ENCODE measurements at regions not wholly inside any gene's neighbourhood (a gene's known extent, or its start where the extent isn't known, plus 50 kb on each side); places are given as distances from the start of the nearest gene placed in this dataset.

DNA sequence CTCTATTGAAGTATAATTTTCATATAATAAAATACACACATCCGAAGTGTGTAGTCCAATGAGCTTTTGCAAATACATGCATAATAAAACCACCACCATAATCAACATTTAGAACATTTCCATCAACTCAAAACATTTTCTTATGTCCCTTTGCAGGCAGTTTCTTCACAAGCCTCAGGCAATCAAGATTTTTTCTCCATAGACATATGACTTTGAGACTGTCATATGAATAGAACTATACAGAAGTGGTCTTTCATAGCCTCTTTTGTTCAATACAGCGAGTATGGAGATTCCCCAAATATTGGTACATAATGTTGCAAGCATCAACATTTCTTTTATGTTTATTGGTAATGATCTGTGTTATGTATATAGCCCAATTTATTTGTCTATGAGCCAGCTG lies 983.2 kb downstream of the CDH11 start:
- no peaks in the 10 kb centered on the region for H3K79me2 ChIP-seq (ENCODE audit: insufficient read depth, low read length)
- no peak overlapping the region for H3K23ac ChIP-seq (ENCODE audit: insufficient read length, low read depth, low read length)
- H4K20me1 ChIP-seq (ENCODE audit: control insufficient read depth, insufficient read depth, insufficient read length) = no peaks in the 10 kb centered on the region
- H2BK12ac ChIP-seq (ENCODE audit: insufficient read length, low read depth, low read length) = no peak overlapping the region
- WGBS (ENCODE audit: extremely low coverage, insufficient read length, low lambda C conversion rate) = no CpG with 5 or more reads among the region's 2 CpGs
- DNase-seq = no peak
- H2BK5ac ChIP-seq (ENCODE audit: insufficient read length, low read length) = no peak overlapping the region
- no peak overlapping the region for H4K8ac ChIP-seq (replicated peaks; ENCODE audit: insufficient read length, low read depth, low read length)
- TF ChIP-seq, protein P1, sequence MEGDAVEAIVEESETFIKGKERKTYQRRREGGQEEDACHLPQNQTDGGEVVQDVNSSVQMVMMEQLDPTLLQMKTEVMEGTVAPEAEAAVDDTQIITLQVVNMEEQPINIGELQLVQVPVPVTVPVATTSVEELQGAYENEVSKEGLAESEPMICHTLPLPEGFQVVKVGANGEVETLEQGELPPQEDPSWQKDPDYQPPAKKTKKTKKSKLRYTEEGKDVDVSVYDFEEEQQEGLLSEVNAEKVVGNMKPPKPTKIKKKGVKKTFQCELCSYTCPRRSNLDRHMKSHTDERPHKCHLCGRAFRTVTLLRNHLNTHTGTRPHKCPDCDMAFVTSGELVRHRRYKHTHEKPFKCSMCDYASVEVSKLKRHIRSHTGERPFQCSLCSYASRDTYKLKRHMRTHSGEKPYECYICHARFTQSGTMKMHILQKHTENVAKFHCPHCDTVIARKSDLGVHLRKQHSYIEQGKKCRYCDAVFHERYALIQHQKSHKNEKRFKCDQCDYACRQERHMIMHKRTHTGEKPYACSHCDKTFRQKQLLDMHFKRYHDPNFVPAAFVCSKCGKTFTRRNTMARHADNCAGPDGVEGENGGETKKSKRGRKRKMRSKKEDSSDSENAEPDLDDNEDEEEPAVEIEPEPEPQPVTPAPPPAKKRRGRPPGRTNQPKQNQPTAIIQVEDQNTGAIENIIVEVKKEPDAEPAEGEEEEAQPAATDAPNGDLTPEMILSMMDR (conservative IDR thresholded peaks at IDR 0.05) = no peak
- no peak overlapping the region for H2BK120ac ChIP-seq (ENCODE audit: low read depth, low read length, poor library complexity, severe bottlenecking)
- H2AK5ac ChIP-seq (ENCODE audit: insufficient read length, low read length) = no peak overlapping the region
- Mint-ChIP-seq H3K4me1 (no peaks in the 10 kb centered on the region), H3K27me3 (ENCODE audit: low read depth) (no peaks in the 10 kb centered on the region), H3K27ac (no peak overlapping the region), H3K9me3 (no peaks in the 10 kb centered on the region; a peak in 1 of 5 replicates), H3K4me3 (no peak overlapping the region), H3K36me3 (ENCODE audit: insufficient read depth in 1 of 3, low read depth in 3 of 3) (no peaks in the 10 kb centered on the region)
- no peak overlapping the region for H3T11ph ChIP-seq (ENCODE audit: low read length)
- H3K18ac ChIP-seq (ENCODE audit: insufficient read length, low read depth, low read length) = no peak overlapping the region
- no peak overlapping the region for H3K14ac ChIP-seq (ENCODE audit: insufficient read depth, low read length)
- no peak overlapping the region for H2BK15ac ChIP-seq (ENCODE audit: low read depth, low read length)
- H3K56ac ChIP-seq (ENCODE audit: insufficient read length, low read depth, low read length) = no peak overlapping the region
- H3K4ac ChIP-seq (ENCODE audit: low read depth, low read length) = no peak overlapping the region
- H3K27ac ChIP-seq (ENCODE audit: insufficient read length, low read depth, low read length) = no peak overlapping the region
- no peak overlapping the region for H4K91ac ChIP-seq (ENCODE audit: insufficient read length, low read depth, low read length)
- H3K4me2 ChIP-seq (ENCODE audit: insufficient read depth, insufficient read length, low read length) = no peak overlapping the region
- no peaks in the 10 kb centered on the region for H3K27me3 ChIP-seq (ENCODE audit: insufficient read depth, low read length)
- H3K79me1 ChIP-seq (ENCODE audit: insufficient read depth, low read depth, low read length, poor library complexity, severe bottlenecking) = no peaks in the 10 kb centered on the region
- H3K9me3 ChIP-seq (ENCODE audit: control insufficient read depth, low read depth, low read length) = no peaks in the 10 kb centered on the region
- no peak overlapping the region for H4K5ac ChIP-seq (ENCODE audit: insufficient read length, low read depth, low read length)
- no peaks in the 10 kb centered on the region for H3K4me1 ChIP-seq (ENCODE audit: insufficient read depth, low read length)
- no peak overlapping the region for H3K9ac ChIP-seq (ENCODE audit: extremely low read depth, insufficient read length, low read length)
- no peak overlapping the region for H2BK20ac ChIP-seq (ENCODE audit: low read depth, low read length, poor library complexity, severe bottlenecking)
- no peak overlapping the region for H2AFZ ChIP-seq (ENCODE audit: low read length)
- H3K23me2 ChIP-seq (ENCODE audit: insufficient read length, low read depth, low read length, poor library complexity, severe bottlenecking) = no peaks in the 10 kb centered on the region

Measured in H9 (cell line).